ENCODE measurements at regions not wholly inside any gene's neighbourhood (a gene's known extent, or its start where the extent isn't known, plus 50 kb on each side); places are given as distances from the start of the nearest gene placed in this dataset.

- TF ChIP-seq MYC (IDR thresholded peaks at IDR 0.05; ENCODE audit: low read depth, low read length) (no peak), CTCF (IDR thresholded peaks at IDR 0.05; ENCODE audit: extremely low read depth in 1 of 2, insufficient read depth in 1 of 2, low read depth in 1 of 2, low read length in 2 of 2) (no peak), POLR2A (IDR thresholded peaks at IDR 0.05; ENCODE audit: low read depth, low read length) (no peak), EZH2 (IDR thresholded peaks at IDR 0.05; ENCODE audit: borderline replicate concordance, low read depth, low read length, severe bottlenecking) (no peak), MAX (IDR thresholded peaks at IDR 0.05; ENCODE audit: insufficient read depth, insufficient read length) (no peak), POLR2AphosphoS5 (IDR thresholded peaks at IDR 0.05; ENCODE audit: insufficient read depth, low read depth, low read length) (no peak), JUN (IDR thresholded peaks at IDR 0.05; ENCODE audit: borderline replicate concordance, insufficient read depth, insufficient read length, low read depth) (no peak), GATA2 (IDR thresholded peaks at IDR 0.05; ENCODE audit: insufficient read depth, insufficient read length, low read depth, low read length) (no peak)
Observed at GRCh38 chr5:96048763-96049162, 87.1 kb upstream of the ELL2 start.
